Cardiac muscle cell (in vitro differentiated cells and primary cell): ENCODE measurements at regions not wholly inside any gene's neighbourhood (a gene's known extent, or its start where the extent isn't known, plus 50 kb on each side); places are given as distances from the start of the nearest gene placed in this dataset.
A peak's percentile ranks its signal among the peaks of the same experiment; 100 is the strongest.

ENCODE experiments used
- DNase-seq, 2 donors: peaks; one replicate each; pipeline versions ENCODE4 v3.0.0 to v3.0.0-alpha.2; 2010 to 2017; ENCODE audit warnings: low read depth in 1 of 2, low spot score in 1 of 2
- H3K27ac ChIP-seq: fragments of 200-600 bp; sonication (generic); 2 replicates; pipeline ENCODE4 v1.5.1; 2016
- H3K27me3 ChIP-seq: fragments of 200-600 bp; sonication (generic); 2 replicates; pipeline ENCODE4 v1.6.0; 2016; ENCODE audit warnings: control low read depth
- H3K36me3 ChIP-seq: fragments of 200-600 bp; sonication (generic); 2 replicates; pipeline ENCODE4 v1.5.1; 2016; ENCODE audit warnings: control low read depth
- H3K4me1 ChIP-seq: fragments of 200-600 bp; sonication (generic); 2 replicates; pipeline ENCODE4 v1.8.1; 2017; ENCODE audit warnings: low read depth, mild to moderate bottlenecking, mixed run types
- H3K4me3 ChIP-seq: fragments of 200-600 bp; sonication (generic); 2 replicates; pipeline ENCODE4 v1.5.1; 2016; ENCODE audit warnings: mild to moderate bottlenecking
- H3K9me3 ChIP-seq: fragments of 200-600 bp; sonication (generic); 2 replicates; pipeline ENCODE4 v1.5.1; 2017; ENCODE audit warnings: low read depth, mild to moderate bottlenecking, control low read depth
- TF ChIP-seq, protein P1 (sequence below): IDR thresholded peaks from 2 replicates; pipeline ENCODE4 v1.5.1; 2012; ENCODE audit warnings: low read depth, mild to moderate bottlenecking, low read length

DNA sequence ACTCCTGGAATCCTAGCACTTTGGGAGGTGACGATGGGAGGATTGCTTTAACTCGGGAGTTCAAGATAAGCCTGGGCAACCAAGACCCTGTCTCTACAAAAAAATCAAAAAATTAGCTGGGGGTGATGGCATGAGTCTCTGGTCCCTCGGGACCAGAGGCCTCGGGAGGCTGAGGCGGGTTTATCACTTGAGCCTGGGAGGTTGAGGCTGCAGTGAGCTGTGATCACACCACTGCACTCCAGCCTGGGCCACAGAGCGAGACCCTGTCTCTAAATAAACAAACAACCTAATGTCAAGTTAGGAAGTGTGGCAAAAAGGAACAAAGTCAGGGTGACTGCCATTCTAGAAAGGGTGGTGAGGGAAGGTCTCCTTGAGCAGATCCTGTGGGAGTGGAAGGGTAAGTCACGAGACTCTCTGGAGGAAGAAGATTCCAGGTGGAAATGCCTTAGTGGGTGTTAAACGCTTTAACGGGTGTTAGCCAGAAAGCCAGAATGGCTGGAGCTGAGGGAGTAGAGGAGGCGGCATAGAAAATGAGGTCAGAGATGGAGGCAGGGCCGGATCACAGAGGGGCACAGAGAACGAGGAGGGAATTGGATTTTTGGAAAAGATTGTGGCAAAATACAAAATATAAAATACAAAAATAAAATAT is 62.2 kb upstream of the ATP5PO start:
- Histone ChIP-seq H3K27me3 (no peaks in the 10 kb centered on the region), H3K36me3 (no peaks in the 10 kb centered on the region), H3K4me1 (peaks cover 38% of the 10 kb centered on the region), H3K27ac (peak overlapping the region; percentile 96), H3K4me3 (no peak overlapping the region), H3K9me3 (no peaks in the 10 kb centered on the region)
- DNase-seq = no peak
- TF ChIP-seq, protein P1, sequence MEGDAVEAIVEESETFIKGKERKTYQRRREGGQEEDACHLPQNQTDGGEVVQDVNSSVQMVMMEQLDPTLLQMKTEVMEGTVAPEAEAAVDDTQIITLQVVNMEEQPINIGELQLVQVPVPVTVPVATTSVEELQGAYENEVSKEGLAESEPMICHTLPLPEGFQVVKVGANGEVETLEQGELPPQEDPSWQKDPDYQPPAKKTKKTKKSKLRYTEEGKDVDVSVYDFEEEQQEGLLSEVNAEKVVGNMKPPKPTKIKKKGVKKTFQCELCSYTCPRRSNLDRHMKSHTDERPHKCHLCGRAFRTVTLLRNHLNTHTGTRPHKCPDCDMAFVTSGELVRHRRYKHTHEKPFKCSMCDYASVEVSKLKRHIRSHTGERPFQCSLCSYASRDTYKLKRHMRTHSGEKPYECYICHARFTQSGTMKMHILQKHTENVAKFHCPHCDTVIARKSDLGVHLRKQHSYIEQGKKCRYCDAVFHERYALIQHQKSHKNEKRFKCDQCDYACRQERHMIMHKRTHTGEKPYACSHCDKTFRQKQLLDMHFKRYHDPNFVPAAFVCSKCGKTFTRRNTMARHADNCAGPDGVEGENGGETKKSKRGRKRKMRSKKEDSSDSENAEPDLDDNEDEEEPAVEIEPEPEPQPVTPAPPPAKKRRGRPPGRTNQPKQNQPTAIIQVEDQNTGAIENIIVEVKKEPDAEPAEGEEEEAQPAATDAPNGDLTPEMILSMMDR = no peak

DNA sequence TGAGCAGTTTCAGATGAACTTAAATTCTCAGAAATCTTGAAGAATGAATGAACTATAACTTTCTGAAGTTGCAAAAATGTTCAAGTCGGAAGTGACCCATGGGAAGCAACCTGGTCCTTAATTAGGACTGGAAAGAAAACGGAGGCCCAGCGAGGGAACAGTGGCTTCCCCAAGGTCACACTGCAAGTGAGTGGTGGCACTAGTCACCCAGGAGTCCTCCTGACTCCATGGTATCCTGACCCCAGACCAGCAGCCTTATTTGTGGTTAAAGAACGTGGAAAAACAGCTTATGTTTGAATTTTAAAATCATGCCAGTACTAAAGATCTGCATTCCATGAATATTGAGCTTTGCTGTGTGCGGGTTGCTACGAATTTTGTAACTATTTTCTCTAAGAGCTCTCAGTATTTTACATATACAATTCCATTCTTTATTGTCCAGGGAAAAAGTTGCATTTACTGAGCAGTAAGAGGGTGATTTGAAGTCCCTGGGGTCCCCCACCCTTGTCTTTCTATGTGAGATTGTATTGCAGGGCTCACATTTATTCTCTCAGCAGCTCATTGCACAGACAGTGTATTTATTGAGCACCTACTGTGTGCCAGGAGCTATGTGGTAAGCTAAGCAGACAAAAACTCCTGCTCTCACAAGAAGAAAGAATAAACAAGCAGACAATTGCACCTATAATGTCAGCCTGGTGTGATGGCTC is 61.6 kb upstream of the ATP5PO start:
- Histone ChIP-seq H3K27me3 (no peaks in the 10 kb centered on the region), H3K9me3 (no peaks in the 10 kb centered on the region), H3K4me1 (peaks cover 38% of the 10 kb centered on the region), H3K4me3 (no peak overlapping the region), H3K36me3 (no peaks in the 10 kb centered on the region), H3K27ac (peak overlapping the region; percentile 96)
- TF ChIP-seq, protein P1 = no peak
- no peak for DNase-seq

DNA sequence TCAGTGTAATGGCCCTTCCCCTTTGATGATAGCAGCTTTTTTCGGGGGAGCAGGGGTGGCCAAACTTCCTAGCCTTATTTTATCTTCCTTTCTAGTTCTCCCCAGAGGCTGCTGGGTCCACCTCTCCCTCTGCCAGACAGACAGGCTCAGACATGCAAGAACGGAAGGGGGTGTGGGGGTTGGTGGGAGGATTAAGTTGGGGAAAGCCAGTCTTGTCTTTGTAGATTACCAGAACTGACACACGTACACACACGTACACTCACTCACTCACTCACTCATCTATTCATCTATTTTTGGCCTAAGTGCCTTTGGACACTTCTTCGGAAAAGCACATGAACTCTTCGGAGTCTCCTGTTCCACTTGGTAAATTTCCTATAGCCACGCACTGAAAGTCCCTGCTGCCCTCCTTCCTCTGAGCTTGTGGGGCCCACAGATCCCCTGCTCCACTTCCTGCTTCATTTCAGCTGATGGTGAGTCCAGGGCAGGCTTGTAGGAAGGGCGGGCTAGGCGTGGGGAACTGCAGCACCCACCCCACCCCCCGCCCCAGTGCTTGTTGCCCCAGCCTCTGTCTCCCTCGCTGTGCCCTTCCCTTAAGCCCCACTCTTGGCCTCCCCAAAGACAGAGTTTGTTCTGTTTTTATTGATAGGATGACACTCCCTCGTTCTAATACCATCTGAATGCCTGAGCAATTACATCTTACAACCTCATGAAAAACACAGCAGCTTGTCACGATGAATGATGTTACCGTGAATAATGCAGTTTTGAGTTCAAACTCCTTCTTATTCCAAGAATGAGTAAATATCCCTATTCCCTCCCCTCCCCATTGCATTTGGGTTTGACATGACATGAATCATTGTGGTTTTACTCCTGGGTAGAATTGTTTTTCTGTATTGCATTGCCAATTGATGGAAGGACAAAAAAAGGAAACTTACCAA is 60.7 kb upstream of the ATP5PO start:
- DNase-seq = peak; percentile 70 to 76
- peaks cover 44% of the 10 kb centered on the region for H3K4me1 ChIP-seq
- H3K4me3 ChIP-seq = no peak overlapping the region
- H3K27ac ChIP-seq = peak overlapping the region; percentile 96
- H3K27me3 ChIP-seq = no peaks in the 10 kb centered on the region
- H3K36me3 ChIP-seq = no peaks in the 10 kb centered on the region
- TF ChIP-seq, protein P1 = no peak
- H3K9me3 ChIP-seq = no peaks in the 10 kb centered on the region

DNA sequence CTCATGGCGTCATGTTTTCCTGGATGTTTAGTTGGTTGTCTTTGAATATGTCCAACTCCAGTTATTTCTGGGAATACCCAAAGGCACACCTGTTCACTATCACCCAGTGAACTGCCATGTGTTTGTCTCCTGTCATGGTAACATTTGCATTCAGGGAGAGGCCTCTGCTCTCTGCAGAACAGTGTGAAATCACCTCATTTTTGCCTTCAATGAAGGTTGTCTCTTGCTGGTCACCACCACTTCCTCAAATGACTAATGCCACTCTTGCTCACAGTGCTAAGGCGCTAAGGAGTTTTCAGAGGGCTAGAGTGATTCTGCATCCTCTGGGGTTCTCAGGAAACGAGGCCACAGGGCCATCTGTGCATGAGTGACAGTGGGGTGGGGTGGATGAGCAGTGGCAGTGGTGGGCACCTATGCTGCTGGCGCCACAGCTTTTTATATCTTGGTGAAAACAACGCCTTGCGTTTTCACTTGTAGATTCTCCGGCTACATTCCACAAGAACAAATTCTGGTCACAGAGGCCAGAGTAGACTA is 60.0 kb upstream of the ATP5PO start:
- Histone ChIP-seq H3K36me3 (no peaks in the 10 kb centered on the region), H3K4me3 (no peak overlapping the region), H3K27ac (peak overlapping the region; percentile 96), H3K4me1 (peaks cover 45% of the 10 kb centered on the region), H3K27me3 (no peaks in the 10 kb centered on the region), H3K9me3 (no peaks in the 10 kb centered on the region)
- no peak for DNase-seq
- TF ChIP-seq, protein P1 = no peak
